ENCODE measurements at regions not wholly inside any gene's neighbourhood (a gene's known extent, or its start where the extent isn't known, plus 50 kb on each side); places are given as distances from the start of the nearest gene placed in this dataset.

- DNase-seq = peak; percentile 76
Measured at GRCh38 chr1:65687428-65688214, 105.1 kb upstream of the PDE4B start.

GRCh38 chr1:65688215-65688566 lies 104.5 kb upstream of the PDE4B start:
- DNase-seq = no peak

GRCh38 chr1:65688848-65689247 lies 103.8 kb upstream of the PDE4B start:
- DNase-seq = no peak

- DNase-seq = no peak
Measured at GRCh38 chr1:65691152-65691900, 101.4 kb upstream of the PDE4B start.

- DNase-seq = no peak
Measured at GRCh38 chr1:65691972-65692371, 100.7 kb upstream of the PDE4B start.

- DNase-seq = no peak
Measured at GRCh38 chr1:65694126-65694525, 98.6 kb upstream of the PDE4B start.

GRCh38 chr1:65694933-65695332 lies 97.8 kb upstream of the PDE4B start:
- no peak for DNase-seq

GRCh38 chr1:65698590-65698989 lies 94.1 kb upstream of the PDE4B start:
- DNase-seq = no peak

GRCh38 chr1:65703853-65704252 lies 88.8 kb upstream of the PDE4B start:
- no peak for DNase-seq

- DNase-seq = no peak
Measured at GRCh38 chr1:65704318-65704717, 88.4 kb upstream of the PDE4B start.

- no peak for DNase-seq
Measured at GRCh38 chr1:65717815-65718454, 74.8 kb upstream of the PDE4B start.

- no peak for DNase-seq
Measured at GRCh38 chr1:65719391-65719790, 73.3 kb upstream of the PDE4B start.

GRCh38 chr1:65722461-65722860 lies 70.2 kb upstream of the PDE4B start:
- no peak for DNase-seq

GRCh38 chr1:65724151-65724550 lies 68.5 kb upstream of the PDE4B start:
- no peak for DNase-seq

GRCh38 chr1:65725064-65725463 lies 67.6 kb upstream of the PDE4B start:
- DNase-seq = no peak

- no peak for DNase-seq
Measured at GRCh38 chr1:65728504-65728903, 64.2 kb upstream of the PDE4B start.

- no peak for DNase-seq
Measured at GRCh38 chr1:65729259-65729658, 63.4 kb upstream of the PDE4B start.

- DNase-seq = no peak
Measured at GRCh38 chr1:65734979-65735378, 57.7 kb upstream of the PDE4B start.

GRCh38 chr1:65741993-65742392 lies 50.7 kb upstream of the PDE4B start:
- no peak for DNase-seq
